Panc1 (cell line): ENCODE measurements at regions not wholly inside any gene's neighbourhood (a gene's known extent, or its start where the extent isn't known, plus 50 kb on each side); places are given as distances from the start of the nearest gene placed in this dataset.
"Not testable (repeated sequence)": the region's sequence is repeated elsewhere in the genome, so short reads cannot be mapped to it uniquely, and the experiment has no call there.

Source experiments
- ATAC-seq: fragments of 200-7000 bp; cut with Tn5 transposase; 2 replicates; pipeline ENCODE4 v1.9.1; 2020; ENCODE audit warnings: mild to moderate bottlenecking, moderate library complexity
- BruUV-seq: library from RNA; stranded (reverse); fragments of 400-500 nt; replicated peaks from 2 replicates; lab custom pipeline; 2021; lab: Mats Ljungman, UMichigan
- CTCF ChIA-PET: fragments of 300-600 bp; sonication (Branson Sonifier 250); formaldehyde crosslinking; loops from one replicate; lab custom pipeline; 2022; ENCODE audit warnings: antibody characterized with exemption; lab: Charles Lee
- POLR2A ChIA-PET: fragments of 300-600 bp; sonication (Branson Sonifier 250); formaldehyde crosslinking; loops from one replicate; lab custom pipeline; 2022; ENCODE audit warnings: antibody characterized with exemption; lab: Charles Lee
- DNase-seq: peaks from one replicate; pipeline ENCODE4 v3.0.0-alpha.2; 2010; ENCODE audit warnings: low read depth, low spot score
- H3K27ac ChIP-seq: 2 replicates; pipeline ENCODE4 v1.5.1; 2011; ENCODE audit warnings: mild to moderate bottlenecking, low read length, inconsistent platforms
- H3K27me3 ChIP-seq: fragments of 200-500 bp; sonication (Bioruptor generic); 2 replicates; pipeline ENCODE4 v1.6.0; 2014; ENCODE audit warnings: low read length, inconsistent platforms; ENCODE audit not compliant: control insufficient read depth, insufficient read depth
- H3K36me3 ChIP-seq: fragments of 200-500 bp; sonication (Bioruptor generic); 2 replicates; pipeline ENCODE4 v1.5.1; 2014; ENCODE audit warnings: inconsistent platforms, mild to moderate bottlenecking, low read length, moderate library complexity; ENCODE audit not compliant: control insufficient read depth, insufficient read depth
- H3K4me1 ChIP-seq: 2 replicates; pipeline ENCODE4 v1.5.1; 2011; ENCODE audit warnings: inconsistent platforms, mild to moderate bottlenecking, low read length, moderate library complexity; ENCODE audit not compliant: control insufficient read depth, insufficient read depth
- H3K4me3 ChIP-seq, 2 experiments: 2 replicates each; pipeline ENCODE4 v1.5.1; 2011 to 2012; ENCODE audit warnings: low read depth in 2 of 2, low read length in 2 of 2, mild to moderate bottlenecking in 2 of 2, inconsistent platforms in 1 of 2, moderate library complexity in 1 of 2
- H3K9me3 ChIP-seq: fragments of 200-500 bp; sonication (Bioruptor generic); 2 replicates; pipeline ENCODE4 v1.5.1; 2014; ENCODE audit warnings: low read depth, mild to moderate bottlenecking, inconsistent platforms, low read length, moderate library complexity; ENCODE audit not compliant: control insufficient read depth, insufficient read depth
- POLR2AphosphoS5 ChIP-seq: IDR thresholded peaks from 2 replicates; pipeline ENCODE4 v1.6.1; 2012; ENCODE audit warnings: mild to moderate bottlenecking, low read depth, low read length, moderate library complexity
- SIN3A ChIP-seq: IDR thresholded peaks from 2 replicates; pipeline ENCODE4 v1.6.1; 2012; ENCODE audit warnings: low read depth, mild to moderate bottlenecking, low read length, moderate library complexity, borderline replicate concordance; ENCODE audit not compliant: insufficient read depth
- TCF7L2 ChIP-seq: IDR thresholded peaks from 2 replicates; pipeline ENCODE4 v1.6.1; 2011; ENCODE audit warnings: mild to moderate bottlenecking, low read depth, low read length, inconsistent platforms
- in situ Hi-C: cut with HindIII; loops from 2 replicates; pipeline ENCODE4 v1.10.0; 2016; ENCODE audit warnings: low sequenced_read_pairs, low pct_unique_long_range_greater_than_20kb
- intact Hi-C: fragments of 100-400 bp; cut with micrococcal nuclease; formaldehyde crosslinking; loops from one replicate; pipeline ENCODE4 v1.10.0; 2022; ENCODE audit not compliant: unreplicated experiment
- TF ChIP-seq, protein P1 (sequence below): fragments of 450-650 bp; IDR thresholded peaks from 2 replicates; pipeline ENCODE4 v1.5.1; 2017; ENCODE audit warnings: mild to moderate bottlenecking
- TF ChIP-seq, protein P2 (sequence below), 2 experiments: IDR thresholded peaks; 2 replicates each; pipeline ENCODE4 v1.6.1; 2011 to 2012; ENCODE audit warnings: low read depth in 2 of 2, control low read depth in 1 of 2, low read length in 1 of 2, mild to moderate bottlenecking in 1 of 2, moderate library complexity in 1 of 2; ENCODE audit not compliant: insufficient read depth in 1 of 2

DNA sequence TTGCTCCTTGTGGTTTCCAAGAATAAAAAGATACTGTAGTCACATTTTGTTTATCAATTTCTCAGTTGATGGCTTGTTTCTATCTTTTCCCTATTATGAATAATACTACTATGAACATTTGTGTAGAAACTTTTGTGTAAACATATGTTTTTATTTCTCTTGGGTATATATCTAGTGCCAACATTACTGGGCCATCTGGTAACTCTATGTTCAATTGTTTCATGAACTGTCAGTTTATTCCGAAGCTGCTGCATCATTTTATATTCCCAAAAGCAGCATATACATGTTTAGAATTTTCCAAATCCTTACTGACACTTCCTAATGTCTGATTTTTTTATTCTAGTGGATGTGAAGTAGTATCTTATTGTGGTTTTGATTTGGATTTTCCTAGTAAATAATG lies 737.6 kb upstream of the TMEFF2 start:
- Histone ChIP-seq H3K27ac (no peak overlapping the region), H3K36me3 (no peaks in the 10 kb centered on the region), H3K27me3 (no peaks in the 10 kb centered on the region), H3K4me3 (no peak overlapping the region), H3K4me1 (no peaks in the 10 kb centered on the region), H3K9me3 (no peaks in the 10 kb centered on the region)
- ChIA-PET POLR2A (no interaction called here), CTCF (no interaction called here)
- DNase-seq (no peak), ATAC-seq (no peak)
- TF ChIP-seq, protein P1, sequence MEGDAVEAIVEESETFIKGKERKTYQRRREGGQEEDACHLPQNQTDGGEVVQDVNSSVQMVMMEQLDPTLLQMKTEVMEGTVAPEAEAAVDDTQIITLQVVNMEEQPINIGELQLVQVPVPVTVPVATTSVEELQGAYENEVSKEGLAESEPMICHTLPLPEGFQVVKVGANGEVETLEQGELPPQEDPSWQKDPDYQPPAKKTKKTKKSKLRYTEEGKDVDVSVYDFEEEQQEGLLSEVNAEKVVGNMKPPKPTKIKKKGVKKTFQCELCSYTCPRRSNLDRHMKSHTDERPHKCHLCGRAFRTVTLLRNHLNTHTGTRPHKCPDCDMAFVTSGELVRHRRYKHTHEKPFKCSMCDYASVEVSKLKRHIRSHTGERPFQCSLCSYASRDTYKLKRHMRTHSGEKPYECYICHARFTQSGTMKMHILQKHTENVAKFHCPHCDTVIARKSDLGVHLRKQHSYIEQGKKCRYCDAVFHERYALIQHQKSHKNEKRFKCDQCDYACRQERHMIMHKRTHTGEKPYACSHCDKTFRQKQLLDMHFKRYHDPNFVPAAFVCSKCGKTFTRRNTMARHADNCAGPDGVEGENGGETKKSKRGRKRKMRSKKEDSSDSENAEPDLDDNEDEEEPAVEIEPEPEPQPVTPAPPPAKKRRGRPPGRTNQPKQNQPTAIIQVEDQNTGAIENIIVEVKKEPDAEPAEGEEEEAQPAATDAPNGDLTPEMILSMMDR, result no peak
- no peak for TF ChIP-seq SIN3A
- TF ChIP-seq TCF7L2, result no peak
- no peak for TF ChIP-seq POLR2AphosphoS5
- TF ChIP-seq, protein P2, sequence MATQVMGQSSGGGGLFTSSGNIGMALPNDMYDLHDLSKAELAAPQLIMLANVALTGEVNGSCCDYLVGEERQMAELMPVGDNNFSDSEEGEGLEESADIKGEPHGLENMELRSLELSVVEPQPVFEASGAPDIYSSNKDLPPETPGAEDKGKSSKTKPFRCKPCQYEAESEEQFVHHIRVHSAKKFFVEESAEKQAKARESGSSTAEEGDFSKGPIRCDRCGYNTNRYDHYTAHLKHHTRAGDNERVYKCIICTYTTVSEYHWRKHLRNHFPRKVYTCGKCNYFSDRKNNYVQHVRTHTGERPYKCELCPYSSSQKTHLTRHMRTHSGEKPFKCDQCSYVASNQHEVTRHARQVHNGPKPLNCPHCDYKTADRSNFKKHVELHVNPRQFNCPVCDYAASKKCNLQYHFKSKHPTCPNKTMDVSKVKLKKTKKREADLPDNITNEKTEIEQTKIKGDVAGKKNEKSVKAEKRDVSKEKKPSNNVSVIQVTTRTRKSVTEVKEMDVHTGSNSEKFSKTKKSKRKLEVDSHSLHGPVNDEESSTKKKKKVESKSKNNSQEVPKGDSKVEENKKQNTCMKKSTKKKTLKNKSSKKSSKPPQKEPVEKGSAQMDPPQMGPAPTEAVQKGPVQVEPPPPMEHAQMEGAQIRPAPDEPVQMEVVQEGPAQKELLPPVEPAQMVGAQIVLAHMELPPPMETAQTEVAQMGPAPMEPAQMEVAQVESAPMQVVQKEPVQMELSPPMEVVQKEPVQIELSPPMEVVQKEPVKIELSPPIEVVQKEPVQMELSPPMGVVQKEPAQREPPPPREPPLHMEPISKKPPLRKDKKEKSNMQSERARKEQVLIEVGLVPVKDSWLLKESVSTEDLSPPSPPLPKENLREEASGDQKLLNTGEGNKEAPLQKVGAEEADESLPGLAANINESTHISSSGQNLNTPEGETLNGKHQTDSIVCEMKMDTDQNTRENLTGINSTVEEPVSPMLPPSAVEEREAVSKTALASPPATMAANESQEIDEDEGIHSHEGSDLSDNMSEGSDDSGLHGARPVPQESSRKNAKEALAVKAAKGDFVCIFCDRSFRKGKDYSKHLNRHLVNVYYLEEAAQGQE (IDR thresholded peaks at IDR 0.05; ENCODE audit: insufficient read depth in 1 of 2, low read depth in 2 of 2, low read length in 1 of 2), result no peak
- in situ Hi-C loops (no loop called here), intact Hi-C loops (no loop called here)
- BruUV-seq, result no TSS peak

DNA sequence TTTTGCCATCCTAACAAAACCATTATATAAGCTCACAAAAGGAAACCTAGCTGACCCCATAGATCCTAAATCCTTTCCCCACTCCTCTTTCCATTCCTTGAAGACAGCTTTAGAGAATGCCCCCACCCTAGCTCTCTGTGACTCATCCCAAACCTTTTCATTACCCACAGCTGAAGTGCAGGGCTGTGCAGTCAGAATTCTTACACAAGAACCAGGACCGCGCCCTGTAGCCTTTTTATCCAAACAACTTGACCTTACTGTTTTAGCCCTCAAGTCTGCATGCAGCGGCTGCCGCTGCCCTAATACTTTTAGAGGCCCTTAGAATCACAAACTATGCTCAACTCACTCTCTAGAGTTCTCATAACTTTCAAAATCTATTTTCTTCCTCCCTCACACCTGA lies 726.9 kb upstream of the TMEFF2 start:
- H3K27me3 ChIP-seq, BruUV-seq, ATAC-seq, POLR2A ChIA-PET, H3K36me3 ChIP-seq, CTCF ChIA-PET, H3K27ac ChIP-seq, H3K4me1 ChIP-seq, H3K4me3 ChIP-seq, H3K9me3 ChIP-seq, in situ Hi-C loops, intact Hi-C loops, DNase-seq: not testable (repeated sequence)

DNA sequence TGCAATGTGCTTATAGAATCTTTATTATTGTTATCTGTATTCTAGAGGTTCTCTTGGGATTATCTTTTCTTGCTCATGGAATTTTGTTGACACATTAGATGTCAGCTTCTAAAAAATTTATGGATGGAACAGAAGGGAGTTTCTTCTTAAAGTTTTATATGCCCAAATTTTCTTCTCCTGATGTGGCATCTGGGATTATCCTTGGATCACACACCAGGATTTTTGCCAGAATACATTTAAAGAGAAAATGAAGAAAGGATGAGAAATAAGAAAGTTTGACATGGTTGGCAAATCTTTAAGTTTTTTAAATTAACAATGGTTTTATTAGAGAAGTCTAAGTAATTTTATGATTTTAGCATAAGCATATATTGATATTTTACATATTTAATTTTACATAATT lies 706.7 kb upstream of the TMEFF2 start:
- Histone ChIP-seq H3K9me3 (no peaks in the 10 kb centered on the region), H3K27ac (no peak overlapping the region), H3K36me3 (no peaks in the 10 kb centered on the region; the same call in 1 of the 2 replicates), H3K27me3 (no peaks in the 10 kb centered on the region), H3K4me3 (no peak overlapping the region), H3K4me1 (no peaks in the 10 kb centered on the region)
- POLR2A ChIA-PET, result no interaction called here
- in situ Hi-C loops, result no loop called here
- TF ChIP-seq TCF7L2, result no peak
- TF ChIP-seq, protein P2 (IDR thresholded peaks at IDR 0.05; ENCODE audit: insufficient read depth in 1 of 2, low read depth in 2 of 2, low read length in 1 of 2), result no peak
- no peak for TF ChIP-seq SIN3A
- no peak for TF ChIP-seq POLR2AphosphoS5
- TF ChIP-seq, protein P1, result no peak
- DNase-seq, result no peak
- CTCF ChIA-PET, result no interaction called here
- ATAC-seq, result no peak
- intact Hi-C loops, result no loop called here
- BruUV-seq, result no TSS peak
